B cell (primary cell): ENCODE measurements at regions not wholly inside any gene's neighbourhood (a gene's known extent, or its start where the extent isn't known, plus 50 kb on each side); places are given as distances from the start of the nearest gene placed in this dataset.
"Not testable (repeated sequence)": the region's sequence is repeated elsewhere in the genome, so short reads cannot be mapped to it uniquely, and the experiment has no call there.

Experiments used
- CTCF ChIP-seq: fragments of 200-600 bp; IDR thresholded peaks from one replicate; pipeline ENCODE4 v1.8.0; 2022; ENCODE audit warnings: antibody characterized with exemption, mild to moderate bottlenecking
- EZH2 ChIP-seq: IDR thresholded peaks from 2 replicates; pipeline ENCODE4 v1.6.1; 2012; ENCODE audit warnings: borderline replicate concordance, low read depth, mild to moderate bottlenecking, moderate library complexity, low read length; ENCODE audit not compliant: insufficient read depth, poor library complexity, severe bottlenecking

DNA sequence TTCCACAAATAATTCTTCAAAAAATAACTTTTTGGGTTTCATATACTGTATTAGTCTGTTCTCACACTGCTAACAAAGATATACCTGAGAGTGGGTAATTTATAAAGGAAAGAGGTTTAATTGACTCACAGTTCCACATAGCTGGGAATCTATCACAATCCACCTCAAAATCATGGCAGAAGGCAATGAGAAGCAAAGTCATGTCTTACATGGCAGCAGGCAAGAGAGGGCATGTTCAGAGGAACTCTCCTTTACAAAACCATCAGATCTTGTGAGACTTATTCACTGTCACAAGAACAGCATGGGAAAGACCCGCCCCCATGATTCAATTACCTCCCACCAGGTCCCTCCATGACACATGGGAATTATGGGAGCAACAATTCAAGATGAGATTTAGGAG is 93.1 kb upstream of the NANOGP8 start:
- not testable (repeated sequence) for TF ChIP-seq CTCF, EZH2
